Epithelial cell of proximal tubule (primary cell): ENCODE measurements at regions not wholly inside any gene's neighbourhood (a gene's known extent, or its start where the extent isn't known, plus 50 kb on each side); places are given as distances from the start of the nearest gene placed in this dataset.

Experiments used
- DNase-seq: peaks from one replicate; pipeline ENCODE4 v3.0.0-alpha.2; 2011; ENCODE audit warnings: low read depth
- H3K4me3 ChIP-seq: 2 replicates; pipeline ENCODE4 v1.5.1; 2011; ENCODE audit warnings: low read depth, mild to moderate bottlenecking, low read length
- TF ChIP-seq, protein P1 (sequence below): conservative IDR thresholded peaks from 2 replicates; pipeline ENCODE4 v1.5.1; 2012; ENCODE audit warnings: low read depth, mild to moderate bottlenecking, low read length

DNA sequence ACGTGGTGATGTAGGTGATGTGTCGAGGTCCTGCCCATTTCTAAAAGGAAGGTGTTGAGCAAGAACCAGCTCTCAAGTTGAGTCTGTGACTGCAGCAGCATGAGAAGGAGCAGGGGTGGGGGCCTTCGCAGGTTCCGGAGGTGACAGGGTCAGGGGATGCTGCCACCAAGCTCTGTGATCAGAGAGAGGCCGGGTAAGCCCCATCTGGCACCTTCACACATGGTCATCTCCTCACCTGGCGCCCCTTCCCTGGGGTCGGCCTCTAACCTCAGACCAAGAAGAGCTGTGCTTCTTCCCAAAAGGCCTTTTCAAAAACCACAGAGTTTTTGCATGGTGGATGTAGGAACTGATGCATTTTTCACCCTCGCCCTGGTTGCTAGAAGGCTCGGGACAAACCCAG, 137.6 kb downstream of the CPZ start:
- DNase-seq: no peak
- TF ChIP-seq, protein P1, sequence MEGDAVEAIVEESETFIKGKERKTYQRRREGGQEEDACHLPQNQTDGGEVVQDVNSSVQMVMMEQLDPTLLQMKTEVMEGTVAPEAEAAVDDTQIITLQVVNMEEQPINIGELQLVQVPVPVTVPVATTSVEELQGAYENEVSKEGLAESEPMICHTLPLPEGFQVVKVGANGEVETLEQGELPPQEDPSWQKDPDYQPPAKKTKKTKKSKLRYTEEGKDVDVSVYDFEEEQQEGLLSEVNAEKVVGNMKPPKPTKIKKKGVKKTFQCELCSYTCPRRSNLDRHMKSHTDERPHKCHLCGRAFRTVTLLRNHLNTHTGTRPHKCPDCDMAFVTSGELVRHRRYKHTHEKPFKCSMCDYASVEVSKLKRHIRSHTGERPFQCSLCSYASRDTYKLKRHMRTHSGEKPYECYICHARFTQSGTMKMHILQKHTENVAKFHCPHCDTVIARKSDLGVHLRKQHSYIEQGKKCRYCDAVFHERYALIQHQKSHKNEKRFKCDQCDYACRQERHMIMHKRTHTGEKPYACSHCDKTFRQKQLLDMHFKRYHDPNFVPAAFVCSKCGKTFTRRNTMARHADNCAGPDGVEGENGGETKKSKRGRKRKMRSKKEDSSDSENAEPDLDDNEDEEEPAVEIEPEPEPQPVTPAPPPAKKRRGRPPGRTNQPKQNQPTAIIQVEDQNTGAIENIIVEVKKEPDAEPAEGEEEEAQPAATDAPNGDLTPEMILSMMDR: no peak
- no peak overlapping the region for H3K4me3 ChIP-seq

DNA sequence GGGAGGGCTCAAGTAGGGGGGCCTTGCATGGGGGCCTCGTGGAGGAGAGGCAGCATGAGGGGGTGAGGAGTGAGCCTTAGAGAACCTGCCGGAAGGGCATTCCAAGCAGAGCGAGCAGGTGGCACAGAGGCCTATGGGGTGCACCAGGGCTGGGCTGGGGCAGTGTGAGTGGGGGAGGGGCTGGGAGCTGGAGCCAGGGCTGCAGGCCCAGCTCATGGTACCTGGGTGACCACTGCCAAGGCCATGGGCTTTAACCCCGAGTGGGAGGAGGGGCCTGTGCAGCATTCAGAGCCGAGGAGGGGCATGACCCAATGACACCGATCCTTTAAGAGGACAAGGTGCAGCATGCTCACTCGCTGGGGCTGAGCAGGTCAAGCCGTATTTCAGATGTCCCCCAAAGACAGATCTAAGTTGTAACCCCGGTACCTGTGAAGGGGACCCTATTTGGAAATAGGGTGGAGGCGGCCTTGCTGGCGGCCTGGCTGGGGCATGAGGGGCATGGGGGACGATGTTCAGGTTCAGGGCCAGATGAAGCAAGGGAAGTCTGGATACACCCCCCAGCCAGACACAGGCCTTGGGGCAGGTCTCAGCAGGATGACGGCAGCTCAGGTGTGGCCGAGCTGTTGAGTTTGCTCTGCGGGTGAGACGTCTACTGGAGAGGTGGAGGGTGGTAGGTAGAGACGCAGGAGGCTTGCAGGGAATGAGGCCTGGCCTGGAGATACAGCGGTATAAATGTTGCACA, 137.0 kb downstream of the CPZ start:
- DNase-seq: no peak
- TF ChIP-seq, protein P1: no peak
- no peak overlapping the region for H3K4me3 ChIP-seq

DNA sequence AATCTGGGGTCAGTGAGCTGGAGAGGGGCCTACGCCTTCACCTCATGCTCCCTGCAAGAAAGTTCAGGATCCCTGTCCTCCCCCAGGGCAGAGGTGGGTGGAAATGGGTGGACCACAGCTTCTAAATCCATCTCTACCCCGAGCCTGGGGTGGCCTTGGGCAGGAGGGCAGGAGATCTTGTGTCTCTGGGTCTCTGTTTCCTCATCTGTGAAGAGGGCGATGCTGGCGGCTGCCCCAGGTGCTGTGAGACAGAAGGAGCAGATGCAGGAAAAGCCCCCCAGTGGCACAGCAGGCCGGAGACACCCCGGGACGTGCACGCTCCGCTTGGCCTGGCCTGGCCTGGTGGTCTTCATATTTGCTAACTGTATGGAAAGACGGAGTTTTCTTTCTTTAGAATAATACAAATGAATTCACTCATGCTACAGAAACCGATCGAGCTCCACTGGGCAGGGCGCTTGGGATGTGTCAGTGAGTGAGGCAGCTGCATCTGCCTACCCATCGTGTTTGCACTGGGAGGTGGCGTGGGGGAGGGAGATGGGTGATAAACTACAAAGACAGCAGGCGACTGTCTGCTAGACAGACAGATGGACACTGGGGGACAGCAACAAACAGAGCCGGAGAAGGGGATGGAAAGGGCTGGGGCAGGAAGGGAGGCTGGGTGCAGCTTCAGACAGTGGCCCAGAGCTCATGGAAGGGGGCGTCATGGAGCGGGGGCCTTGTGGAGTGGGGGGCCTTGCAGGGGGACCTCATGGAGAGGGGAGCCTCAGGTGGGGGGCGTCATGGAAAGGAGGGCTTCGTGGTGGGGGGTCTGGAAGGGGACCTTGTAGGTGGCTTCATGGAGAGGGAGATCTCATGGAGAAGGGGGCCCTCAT, 136.2 kb downstream of the CPZ start:
- no peak for DNase-seq
- TF ChIP-seq, protein P1: no peak
- no peak overlapping the region for H3K4me3 ChIP-seq

DNA sequence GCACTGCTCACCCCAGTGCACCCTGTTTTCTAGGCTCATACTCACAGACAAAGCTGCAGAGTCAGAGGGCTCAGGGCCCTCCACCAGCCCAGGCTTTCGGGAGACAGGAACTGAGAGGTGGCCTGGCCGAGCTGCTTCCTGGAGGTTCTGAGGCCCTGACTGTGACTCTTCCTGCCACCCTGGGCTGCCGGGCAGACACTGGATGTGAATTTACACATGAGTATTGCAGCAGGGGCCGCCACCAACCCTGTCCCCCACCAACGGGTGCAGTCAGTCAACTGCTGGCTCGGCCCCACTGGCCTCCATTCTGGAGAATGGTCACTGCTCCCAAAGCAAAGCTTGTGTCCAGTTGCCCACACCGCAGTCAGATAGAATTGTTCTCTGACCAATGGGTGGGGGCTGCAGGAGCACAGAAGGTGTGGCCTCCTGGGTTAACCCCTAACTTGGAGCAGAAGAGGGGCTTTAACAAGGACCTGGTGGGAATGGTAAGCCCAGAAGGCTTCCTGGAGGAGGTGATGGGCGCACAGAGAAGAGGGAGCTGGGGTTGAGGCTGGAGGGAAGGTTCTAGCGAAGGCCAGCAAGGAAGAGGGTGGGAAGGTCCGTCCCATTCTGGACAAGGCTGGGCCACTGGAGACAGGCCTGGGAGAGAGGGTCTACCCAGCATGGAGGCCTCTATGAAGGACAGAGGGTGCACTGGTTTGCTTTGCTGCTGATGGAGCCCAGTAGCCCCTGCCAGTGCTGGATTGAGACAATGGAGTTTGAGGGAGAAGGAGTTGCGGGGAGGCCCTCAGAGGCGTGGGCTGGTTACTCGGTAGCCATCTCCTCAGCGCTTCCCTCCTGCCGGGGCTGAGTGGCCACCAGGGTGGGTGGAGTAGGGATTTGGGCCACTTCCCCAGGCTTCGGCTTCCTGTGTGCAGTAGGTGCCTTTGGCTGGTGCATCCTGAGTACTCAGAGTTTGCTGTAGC, 135.3 kb downstream of the CPZ start:
- TF ChIP-seq, protein P1: no peak
- H3K4me3 ChIP-seq: no peak overlapping the region
- no peak for DNase-seq

DNA sequence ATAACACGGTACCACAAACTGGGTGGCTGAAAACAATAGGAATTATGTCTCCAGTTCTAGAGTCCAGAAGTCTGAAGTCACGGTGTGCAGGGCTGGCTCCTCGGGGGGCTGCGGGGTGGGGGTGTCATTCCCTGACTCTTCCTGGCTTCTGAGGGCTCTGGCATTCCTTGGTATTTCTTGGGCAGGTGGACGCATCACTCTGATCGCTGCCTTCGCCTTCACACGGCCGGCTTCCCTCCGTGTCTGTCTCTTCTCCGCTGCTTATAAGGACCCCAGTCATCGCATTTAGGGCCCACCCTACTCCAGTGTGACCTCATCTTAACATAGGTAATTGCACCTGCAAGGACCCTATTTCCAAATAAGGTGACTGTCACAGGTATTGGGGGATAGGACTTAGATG, 134.6 kb downstream of the CPZ start:
- H3K4me3 ChIP-seq: no peak overlapping the region
- DNase-seq: no peak
- TF ChIP-seq, protein P1: no peak

DNA sequence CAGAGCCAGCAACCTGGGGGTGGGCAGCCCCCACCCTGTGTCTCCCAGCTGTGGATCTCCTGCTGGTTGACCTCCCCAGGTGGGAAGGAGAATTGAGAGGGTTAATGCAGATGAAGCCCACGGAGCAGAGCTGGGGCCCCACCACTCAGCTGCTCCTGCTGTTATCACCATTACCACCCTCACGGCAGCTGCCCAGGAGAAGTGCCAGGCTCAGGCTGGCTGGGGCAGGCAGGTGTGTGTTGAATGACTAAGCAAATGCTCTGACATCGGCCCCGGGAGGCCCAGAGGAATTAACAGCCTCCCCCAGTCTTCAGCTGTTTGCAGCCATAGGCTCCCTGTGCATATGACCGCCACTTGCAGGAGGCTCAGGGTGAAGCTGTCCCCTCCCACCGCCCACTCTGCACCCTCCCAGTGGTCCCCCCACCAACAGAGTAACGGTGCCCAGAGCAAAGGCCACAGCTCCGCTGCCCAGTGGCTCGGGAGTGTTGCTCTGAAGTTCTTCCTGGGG, 133.8 kb downstream of the CPZ start:
- DNase-seq: no peak
- TF ChIP-seq, protein P1: no peak
- no peak overlapping the region for H3K4me3 ChIP-seq
